SKM-1 (cell line): ENCODE measurements at regions not wholly inside any gene's neighbourhood (a gene's known extent, or its start where the extent isn't known, plus 50 kb on each side); places are given as distances from the start of the nearest gene placed in this dataset.
"Not testable (repeated sequence)": the region's sequence is repeated elsewhere in the genome, so short reads cannot be mapped to it uniquely, and the experiment has no call there.

Experiments
- DNase-seq: peaks from one replicate; lab custom pipeline; 2025; ENCODE audit not compliant: unreplicated experiment; lab: John Stamatoyannopoulos, UW

GRCh38 chr6:119527231-119527578 is 177.6 kb upstream of the MAN1A1 start:
- DNase-seq: no peak

GRCh38 chr6:119526561-119527230 is 177.1 kb upstream of the MAN1A1 start:
- no peak for DNase-seq

- no peak for DNase-seq
Measured at GRCh38 chr6:119524410-119524809, 174.8 kb upstream of the MAN1A1 start.

- DNase-seq: no peak
Measured at GRCh38 chr6:119523556-119523955, 174.0 kb upstream of the MAN1A1 start.

- DNase-seq: no peak
Measured at GRCh38 chr6:119521251-119521650, 171.7 kb upstream of the MAN1A1 start.

- no peak for DNase-seq
Measured at GRCh38 chr6:119517428-119517827, 167.9 kb upstream of the MAN1A1 start.

- DNase-seq: no peak
Measured at GRCh38 chr6:119514345-119514744, 164.8 kb upstream of the MAN1A1 start.

GRCh38 chr6:119511024-119511423 is 161.5 kb upstream of the MAN1A1 start:
- DNase-seq: no peak

- no peak for DNase-seq
Measured at GRCh38 chr6:119510246-119510645, 160.7 kb upstream of the MAN1A1 start.

- no peak for DNase-seq
Measured at GRCh38 chr6:119506631-119507174, 157.1 kb upstream of the MAN1A1 start.

- DNase-seq: no peak
Measured at GRCh38 chr6:119501798-119502483, 152.4 kb upstream of the MAN1A1 start.

GRCh38 chr6:119499797-119500196 is 150.2 kb upstream of the MAN1A1 start:
- DNase-seq: no peak

GRCh38 chr6:119497988-119498727 is 148.6 kb upstream of the MAN1A1 start:
- no peak for DNase-seq

GRCh38 chr6:119495230-119495683 is 145.7 kb upstream of the MAN1A1 start:
- DNase-seq: no peak

GRCh38 chr6:119493980-119494379 is 144.4 kb upstream of the MAN1A1 start:
- DNase-seq: no peak

GRCh38 chr6:119491112-119491511 is 141.6 kb upstream of the MAN1A1 start:
- not testable (repeated sequence) for DNase-seq

- DNase-seq: not testable (repeated sequence)
Measured at GRCh38 chr6:119490050-119490449, 140.5 kb upstream of the MAN1A1 start.

GRCh38 chr6:119484598-119484997 is 135.0 kb upstream of the MAN1A1 start:
- no peak for DNase-seq

- DNase-seq: no peak
Measured at GRCh38 chr6:119483908-119484307, 134.3 kb upstream of the MAN1A1 start.

GRCh38 chr6:119482850-119483285 is 133.3 kb upstream of the MAN1A1 start:
- no peak for DNase-seq

GRCh38 chr6:119481976-119482375 is 132.4 kb upstream of the MAN1A1 start:
- no peak for DNase-seq
